ENCODE measurements at regions not wholly inside any gene's neighbourhood (a gene's known extent, or its start where the extent isn't known, plus 50 kb on each side); places are given as distances from the start of the nearest gene placed in this dataset.

GRCh38 chr11:97289823-97290222 is 900.0 kb downstream of the JRKL start (continued):
- TF ChIP-seq CTCF (conservative IDR thresholded peaks at IDR 0.05; ENCODE audit: low read depth in 2 of 2) (no peak), POLR2AphosphoS5 (IDR thresholded peaks at IDR 0.05; ENCODE audit: low read depth) (no peak)

GRCh38 chr11:97290464-97291041 is 900.7 kb downstream of the JRKL start:
- Histone ChIP-seq H4K20me1 (replicated peaks; ENCODE audit: insufficient read depth) (no peaks in the 10 kb centered on the region), H3K27me3 (ENCODE audit: insufficient read depth) (no peaks in the 10 kb centered on the region), H3K4me1 (ENCODE audit: insufficient read depth) (no peaks in the 10 kb centered on the region), H3K9me2 (ENCODE audit: insufficient read depth) (no peaks in the 10 kb centered on the region), H3K4me3 (no peak overlapping the region), H3F3A (replicated peaks; ENCODE audit: low read depth) (no peaks in the 10 kb centered on the region), H2AFZ (no peak overlapping the region), H3K27ac (ENCODE audit: low read depth) (no peak overlapping the region), H3K79me2 (replicated peaks; ENCODE audit: insufficient read depth) (no peaks in the 10 kb centered on the region), H3K4me2 (no peak overlapping the region), H3K36me3 (ENCODE audit: insufficient read depth) (no peaks in the 10 kb centered on the region)
- TF ChIP-seq JUNB (IDR thresholded peaks at IDR 0.05; ENCODE audit: unreplicated experiment): no peak
- no peak for TF ChIP-seq NANOG (IDR thresholded peaks at IDR 0.05; ENCODE audit: borderline replicate concordance)
- TF ChIP-seq ZNF331 (CRISPR knock-in tag; IDR thresholded peaks at IDR 0.05; ENCODE audit: low read depth): no peak
- no peak for TF ChIP-seq POLR2AphosphoS5 (IDR thresholded peaks at IDR 0.05; ENCODE audit: low read depth)
- no peak for TF ChIP-seq CREB1 (CRISPR knock-in tag; IDR thresholded peaks at IDR 0.05; ENCODE audit: low read depth)
- TF ChIP-seq CTCF (conservative IDR thresholded peaks at IDR 0.05; ENCODE audit: low read depth in 2 of 2): no peak
- no peak for TF ChIP-seq ZNF462 (CRISPR knock-in tag; IDR thresholded peaks at IDR 0.05)
- no peak for TF ChIP-seq EZH2phosphoT487 (IDR thresholded peaks at IDR 0.05; ENCODE audit: unreplicated experiment)
- no peak for TF ChIP-seq EZH2 (IDR thresholded peaks at IDR 0.05; ENCODE audit: low read depth, unreplicated experiment)
- TF ChIP-seq STAT1 (IDR thresholded peaks at IDR 0.05; ENCODE audit: unreplicated experiment): no peak
- TF ChIP-seq ZNF114 (CRISPR knock-in tag; IDR thresholded peaks at IDR 0.05): no peak
- Mint-ChIP-seq H3K4me3 (no peak overlapping the region), H3K36me3 (ENCODE audit: low read depth) (peaks cover 5% of the 10 kb centered on the region; the same call in 2 of the 3 replicates), H3K9me3 (peaks cover 19% of the 10 kb centered on the region), H3K27me3 (ENCODE audit: insufficient read depth, low read depth, poor library complexity) (no peaks in the 10 kb centered on the region), H3K27ac (no peak overlapping the region), H3K4me1 (no peaks in the 10 kb centered on the region)
- ATAC-seq: no peak
- no peak for DNase-seq (ENCODE audit: low spot score)

Measured in GM23338 (cell line).